ENCODE measurements at regions not wholly inside any gene's neighbourhood (a gene's known extent, or its start where the extent isn't known, plus 50 kb on each side); places are given as distances from the start of the nearest gene placed in this dataset.
"Not testable (repeated sequence)": the region's sequence is repeated elsewhere in the genome, so short reads cannot be mapped to it uniquely, and the experiment has no call there.

DNA sequence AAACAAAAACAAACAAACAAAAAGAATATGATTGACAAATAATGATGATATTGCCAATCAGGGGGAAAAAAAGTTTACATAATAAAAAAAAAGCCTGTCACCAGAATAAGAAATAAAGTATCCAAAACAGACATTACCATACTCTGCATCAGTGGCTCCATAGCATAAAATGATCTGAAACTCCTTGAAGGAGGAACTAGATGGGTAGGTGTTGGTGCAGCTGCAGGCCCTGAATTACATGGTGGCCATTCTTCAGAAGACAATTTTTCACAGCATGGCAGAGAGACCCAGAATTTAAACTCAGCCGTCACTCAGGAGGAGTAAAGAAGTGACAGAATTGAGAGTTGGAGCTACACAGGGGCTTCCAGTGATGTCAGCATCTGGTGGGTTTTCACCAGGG lies 60.2 kb downstream of the GLUL start:
- DNase-seq = no peak
- in situ Hi-C loops (cut with HindIII; ENCODE audit: low pct_ligation_motif_present, low pct_unique_long_range_greater_than_20kb, low sequenced_read_pairs) = no loop called here

GRCh38 chr1:182330303-182330702 lies 61.3 kb downstream of the GLUL start:
- no peak for DNase-seq
- in situ Hi-C loops (cut with HindIII; ENCODE audit: low pct_ligation_motif_present, low pct_unique_long_range_greater_than_20kb, low sequenced_read_pairs) = no loop called here

DNA sequence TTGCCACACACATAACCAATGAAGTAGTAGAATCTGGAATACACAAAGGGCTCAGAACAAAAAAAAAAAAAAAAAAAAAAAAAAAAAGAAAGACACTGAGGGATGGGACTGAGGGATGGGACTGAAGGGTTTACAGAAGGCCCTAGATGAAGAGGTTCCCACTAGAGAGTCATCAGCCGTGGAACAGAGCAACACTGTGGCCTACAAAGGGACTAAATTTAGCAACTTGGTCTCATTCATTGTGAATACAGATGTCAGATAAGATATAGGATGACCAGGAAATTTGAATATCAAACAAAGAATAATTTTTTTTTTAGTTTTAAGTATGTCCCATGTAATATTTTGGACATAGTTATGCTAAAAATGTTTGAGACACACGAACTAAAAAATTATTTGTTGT lies 62.1 kb downstream of the GLUL start:
- DNase-seq = no peak
- in situ Hi-C loops (cut with HindIII; ENCODE audit: low pct_ligation_motif_present, low pct_unique_long_range_greater_than_20kb, low sequenced_read_pairs) = no loop called here

- no peak for DNase-seq
- in situ Hi-C loops (cut with HindIII; ENCODE audit: low pct_ligation_motif_present, low pct_unique_long_range_greater_than_20kb, low sequenced_read_pairs) = no loop called here
These were observed 63.0 kb downstream of the GLUL start for GRCh38 chr1:182328591-182328990.

GRCh38 chr1:182325339-182325738 lies 66.3 kb downstream of the GLUL start:
- no peak for DNase-seq
- in situ Hi-C loops (cut with HindIII; ENCODE audit: low pct_ligation_motif_present, low pct_unique_long_range_greater_than_20kb, low sequenced_read_pairs) = no loop called here

- in situ Hi-C loops (cut with HindIII; ENCODE audit: low pct_ligation_motif_present, low pct_unique_long_range_greater_than_20kb, low sequenced_read_pairs) = not testable (repeated sequence)
These were observed 70.1 kb downstream of the GLUL start for GRCh38 chr1:182321532-182321931.

GRCh38 chr1:182317611-182318161 lies 73.9 kb downstream of the GLUL start:
- in situ Hi-C loops (cut with HindIII; ENCODE audit: low pct_ligation_motif_present, low pct_unique_long_range_greater_than_20kb, low sequenced_read_pairs) = no loop called here
- no peak for DNase-seq

More at GRCh38 chr1:182321532-182321931, 70.1 kb downstream of the GLUL start:
- not testable (repeated sequence) for DNase-seq

- DNase-seq; in situ Hi-C loops (cut with HindIII; ENCODE audit: low pct_ligation_motif_present, low pct_unique_long_range_greater_than_20kb, low sequenced_read_pairs): not testable (repeated sequence)
These were observed 75.1 kb downstream of the GLUL start for GRCh38 chr1:182316454-182316853.

DNA sequence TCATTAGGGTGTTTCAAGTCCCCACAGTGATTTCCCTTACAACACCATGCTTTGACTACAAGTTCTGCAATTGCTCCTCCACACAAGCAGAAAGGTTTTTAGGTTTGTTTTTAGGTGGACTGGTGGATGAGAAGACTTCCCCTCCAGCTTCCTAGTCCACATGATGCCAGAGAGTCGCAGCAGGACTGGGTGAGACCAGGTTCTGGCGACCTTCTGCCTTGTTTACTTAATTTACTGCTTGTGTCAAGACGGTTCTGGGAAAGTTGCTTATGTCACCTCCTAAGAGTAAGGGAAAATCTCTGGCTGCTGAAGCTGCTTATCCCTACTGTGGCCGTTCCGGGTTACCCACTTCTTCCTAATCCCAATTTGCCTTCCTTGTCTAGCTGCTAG lies 76.4 kb downstream of the GLUL start:
- no peak for DNase-seq

GRCh38 chr1:182309631-182310351 lies 81.8 kb downstream of the GLUL start:
- in situ Hi-C loops (cut with HindIII; ENCODE audit: low pct_ligation_motif_present, low pct_unique_long_range_greater_than_20kb, low sequenced_read_pairs) = no loop called here
- DNase-seq = no peak

More for the DNA sequence above, 76.4 kb downstream of the GLUL start:
- in situ Hi-C loops (cut with HindIII; ENCODE audit: low pct_ligation_motif_present, low pct_unique_long_range_greater_than_20kb, low sequenced_read_pairs) = no loop called here

DNA sequence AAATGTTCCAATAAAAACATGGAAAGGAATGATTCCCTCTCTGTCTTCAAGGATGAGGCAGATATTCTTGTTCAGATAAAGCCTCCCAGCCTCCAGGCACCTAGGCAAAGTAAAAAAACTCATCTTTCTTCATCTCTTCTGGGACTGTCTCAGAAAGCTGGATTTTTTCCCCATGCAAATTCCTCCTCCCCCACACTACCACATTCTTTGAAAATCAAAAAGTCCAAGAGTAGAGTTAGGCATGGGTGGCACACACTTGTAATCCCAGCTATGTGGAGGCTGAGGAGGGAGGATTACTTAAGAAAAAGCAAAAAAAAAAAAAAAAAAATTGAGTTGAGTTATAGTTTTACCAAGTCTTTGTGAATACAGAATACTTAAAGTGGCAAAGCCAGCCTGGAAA lies 82.8 kb downstream of the GLUL start:
- DNase-seq = no peak
- in situ Hi-C loops (cut with HindIII; ENCODE audit: low pct_ligation_motif_present, low pct_unique_long_range_greater_than_20kb, low sequenced_read_pairs) = no loop called here

GRCh38 chr1:182307486-182307885 lies 84.1 kb downstream of the GLUL start:
- in situ Hi-C loops (cut with HindIII; ENCODE audit: low pct_ligation_motif_present, low pct_unique_long_range_greater_than_20kb, low sequenced_read_pairs); DNase-seq: not testable (repeated sequence)

DNA sequence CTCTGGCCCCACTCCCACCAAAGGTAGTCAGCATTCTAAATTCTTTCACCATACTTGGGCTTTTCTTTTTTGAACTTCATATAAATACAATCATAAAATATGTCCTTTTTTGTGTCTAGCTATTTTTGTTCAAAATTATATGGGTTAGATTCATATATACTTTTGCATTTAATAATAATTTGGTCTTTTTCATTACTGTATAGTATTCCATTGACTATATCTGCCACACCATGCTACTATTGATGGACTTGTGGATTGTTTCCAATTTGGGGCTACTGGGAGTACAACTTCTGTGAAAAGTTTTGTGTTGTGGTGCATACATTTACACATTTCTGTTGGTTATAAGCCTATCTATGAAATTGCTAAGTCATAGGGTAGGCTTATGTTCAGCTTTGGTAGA lies 85.7 kb downstream of the GLUL start:
- in situ Hi-C loops (cut with HindIII; ENCODE audit: low pct_ligation_motif_present, low pct_unique_long_range_greater_than_20kb, low sequenced_read_pairs) = no loop called here
- no peak for DNase-seq

GRCh38 chr1:182304627-182305026 lies 87.0 kb downstream of the GLUL start:
- DNase-seq = no peak
- in situ Hi-C loops (cut with HindIII; ENCODE audit: low pct_ligation_motif_present, low pct_unique_long_range_greater_than_20kb, low sequenced_read_pairs) = no loop called here

DNA sequence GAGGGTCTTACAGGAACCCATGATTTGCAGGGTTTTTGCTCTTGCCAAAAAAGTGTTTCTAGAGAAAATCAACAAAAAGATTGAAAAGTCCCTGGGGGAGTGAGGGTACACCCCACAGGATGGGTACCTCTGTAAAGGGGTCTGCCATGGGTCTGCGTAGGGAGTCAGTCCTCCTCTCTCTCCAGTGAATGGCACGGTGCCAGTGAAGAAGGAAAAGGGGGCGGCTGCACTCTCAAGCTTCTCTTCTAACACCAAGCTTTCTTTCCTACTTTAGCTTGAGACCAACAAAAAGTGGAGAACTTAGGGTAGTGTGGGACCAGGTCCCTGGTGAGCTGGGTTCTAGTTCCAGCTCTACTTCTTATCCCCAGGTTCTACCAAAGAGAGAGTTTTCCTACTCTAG lies 87.4 kb downstream of the GLUL start:
- in situ Hi-C loops (cut with HindIII; ENCODE audit: low pct_ligation_motif_present, low pct_unique_long_range_greater_than_20kb, low sequenced_read_pairs) = no loop called here
- no peak for DNase-seq

DNA sequence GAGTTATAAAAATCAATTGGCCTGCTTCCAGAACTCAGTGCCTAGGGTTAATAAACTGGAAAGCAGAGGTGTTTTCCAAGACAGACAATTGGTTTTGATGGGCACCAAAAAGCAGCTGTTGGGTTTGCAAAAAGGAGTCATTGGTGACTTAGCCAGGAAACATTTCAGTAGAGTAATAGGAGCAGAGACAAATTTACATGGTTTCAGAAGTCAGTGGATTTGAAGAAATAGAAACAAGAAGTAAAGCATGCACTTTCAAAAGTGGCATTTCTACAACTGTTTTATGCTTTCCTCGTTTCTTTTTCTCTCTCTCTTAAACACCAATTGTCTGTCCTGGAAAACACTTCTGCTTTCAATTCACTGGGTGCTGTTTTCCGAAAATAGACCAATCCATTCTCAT lies 87.8 kb downstream of the GLUL start:
- DNase-seq = no peak
- in situ Hi-C loops (cut with HindIII; ENCODE audit: low pct_ligation_motif_present, low pct_unique_long_range_greater_than_20kb, low sequenced_read_pairs) = no loop called here

DNA sequence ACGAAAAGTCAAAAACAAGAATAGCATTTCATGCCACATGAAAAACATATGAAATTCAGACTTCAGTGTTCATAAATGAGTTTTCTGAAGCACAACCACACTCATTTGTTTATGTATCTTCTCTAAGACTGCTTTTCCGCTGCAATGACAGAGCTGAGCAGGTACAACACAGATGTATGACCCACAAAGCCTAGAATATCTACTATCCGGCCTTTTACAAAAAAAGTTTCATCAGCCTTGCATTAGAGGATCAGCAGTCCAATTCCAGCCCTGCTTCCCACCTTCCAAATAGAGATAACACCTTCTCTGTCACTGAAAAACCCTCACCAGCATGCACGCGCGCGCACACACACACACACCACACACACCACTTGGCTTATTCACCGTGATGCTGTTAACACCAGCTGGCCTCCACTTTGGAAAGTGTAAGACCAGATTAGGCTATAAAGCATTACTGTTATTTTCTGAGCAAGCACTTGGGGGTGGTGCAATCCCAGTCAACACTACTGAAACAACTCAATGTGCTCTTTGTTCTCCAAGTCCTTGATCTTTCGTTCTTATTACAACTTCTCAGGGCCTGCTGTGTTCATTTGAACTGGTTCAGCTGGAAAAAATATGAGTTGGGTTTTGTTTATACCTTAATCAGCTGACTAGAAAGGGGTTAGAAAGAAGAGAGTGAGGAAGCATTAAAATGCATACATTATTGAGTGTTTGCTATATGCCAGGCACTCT lies 90.0 kb downstream of the GLUL start:
- no peak for DNase-seq
- in situ Hi-C loops (cut with HindIII; ENCODE audit: low pct_ligation_motif_present, low pct_unique_long_range_greater_than_20kb, low sequenced_read_pairs) = no loop called here

DNA sequence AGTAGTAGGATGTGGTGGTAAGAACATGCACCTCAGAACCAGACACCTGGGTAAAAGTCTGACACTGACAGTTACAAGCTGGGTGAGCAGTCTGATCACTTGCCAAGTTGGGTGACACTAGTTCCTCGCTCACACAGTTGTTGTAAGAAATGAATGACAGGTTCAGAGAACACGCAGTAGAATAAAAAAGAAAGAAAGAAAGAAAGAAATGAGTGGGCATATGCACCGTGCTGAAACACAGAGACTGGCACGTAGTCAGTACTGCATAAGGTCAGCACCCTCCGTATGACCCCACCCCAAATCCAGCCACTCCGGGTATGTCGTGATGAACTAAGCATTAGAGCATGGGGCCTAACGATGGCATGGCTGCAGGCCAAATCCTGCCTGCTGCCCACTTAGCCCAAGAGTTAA lies 90.6 kb downstream of the GLUL start:
- no peak for DNase-seq
- in situ Hi-C loops (cut with HindIII; ENCODE audit: low pct_ligation_motif_present, low pct_unique_long_range_greater_than_20kb, low sequenced_read_pairs) = no loop called here

- DNase-seq = no peak
- in situ Hi-C loops (cut with HindIII; ENCODE audit: low pct_ligation_motif_present, low pct_unique_long_range_greater_than_20kb, low sequenced_read_pairs) = no loop called here
These were observed 91.6 kb downstream of the GLUL start for GRCh38 chr1:182299728-182300616.
